ENCODE measurements at regions not wholly inside any gene's neighbourhood (a gene's known extent, or its start where the extent isn't known, plus 50 kb on each side); places are given as distances from the start of the nearest gene placed in this dataset.

DNA sequence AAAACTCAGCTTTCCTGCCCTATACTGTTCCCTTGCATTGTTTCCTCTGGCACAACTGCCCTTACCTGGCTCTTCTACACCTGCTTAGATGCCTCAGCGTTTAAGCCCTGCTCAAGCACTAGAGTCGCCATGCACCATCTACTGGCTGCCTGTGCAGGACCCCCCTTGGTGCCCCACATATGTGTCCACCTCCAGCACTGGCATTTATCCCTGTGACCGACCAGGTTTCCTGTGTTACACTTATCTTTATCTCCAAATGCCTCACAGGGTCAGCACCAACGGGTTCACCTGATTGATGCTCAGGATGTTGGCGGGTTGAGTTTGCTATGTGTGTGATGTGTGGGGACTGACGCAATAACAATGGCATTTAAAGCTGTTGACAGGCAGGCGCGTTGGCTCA is 177.5 kb downstream of the TMEM18 start:
- Mint-ChIP-seq H3K4me3 (ENCODE audit: unreplicated experiment) (no peak overlapping the region), H3K9me3 (ENCODE audit: unreplicated experiment) (no peaks in the 10 kb centered on the region)
- no peak for DNase-seq (ENCODE audit: low spot score)

DNA sequence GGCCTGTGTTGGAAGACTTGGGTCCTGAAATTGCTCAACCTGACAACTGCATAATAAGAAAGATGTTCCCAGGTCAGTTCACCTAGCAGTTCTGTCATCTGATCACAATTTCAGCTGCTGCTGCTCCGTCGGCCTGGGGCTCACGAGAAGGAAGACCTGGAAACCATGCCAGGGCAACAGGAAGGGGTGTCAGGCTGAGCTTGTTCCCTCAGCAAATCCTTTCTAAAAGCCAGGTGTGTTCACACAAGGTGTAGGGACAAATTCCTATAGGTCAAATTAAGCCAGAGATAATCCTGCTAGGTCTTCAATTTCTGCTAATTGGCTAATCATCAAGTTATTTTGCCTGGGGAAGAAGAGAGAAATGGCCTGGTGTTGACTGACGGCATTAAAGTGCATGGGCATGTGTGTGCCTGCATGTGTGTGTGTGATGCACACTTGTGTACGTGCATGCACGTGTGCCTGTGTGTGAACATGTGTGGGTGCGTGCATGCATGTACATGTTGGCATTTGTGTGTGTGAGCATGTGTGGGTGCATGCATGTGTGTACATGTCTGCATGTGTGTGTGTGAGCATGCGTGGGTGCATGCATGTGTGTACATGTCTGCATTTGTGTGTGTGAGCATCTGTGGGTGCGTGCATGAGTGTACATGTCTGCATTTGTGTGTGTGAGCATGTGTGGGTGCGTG is 178.6 kb downstream of the TMEM18 start:
- Mint-ChIP-seq H3K4me1 (ENCODE audit: unreplicated experiment) (peaks cover 12% of the 10 kb centered on the region), H3K27me3 (ENCODE audit: unreplicated experiment) (no peaks in the 10 kb centered on the region), H3K4me3 (ENCODE audit: unreplicated experiment) (no peak overlapping the region), H3K36me3 (ENCODE audit: low read depth, unreplicated experiment) (no peaks in the 10 kb centered on the region), H3K9me3 (ENCODE audit: unreplicated experiment) (no peaks in the 10 kb centered on the region), H3K27ac (ENCODE audit: unreplicated experiment) (no peak overlapping the region)
- no peak for TF ChIP-seq CTCF (IDR thresholded peaks at IDR 0.05; ENCODE audit: unreplicated experiment)
- no peak for DNase-seq (ENCODE audit: low spot score)

More for the DNA sequence above, 177.5 kb downstream of the TMEM18 start:
- Mint-ChIP-seq H3K27ac (ENCODE audit: unreplicated experiment) (no peak overlapping the region), H3K4me1 (ENCODE audit: unreplicated experiment) (peaks cover 12% of the 10 kb centered on the region), H3K36me3 (ENCODE audit: low read depth, unreplicated experiment) (no peaks in the 10 kb centered on the region), H3K27me3 (ENCODE audit: unreplicated experiment) (peaks cover 2% of the 10 kb centered on the region)
- TF ChIP-seq CTCF (IDR thresholded peaks at IDR 0.05; ENCODE audit: unreplicated experiment), result no peak

DNA sequence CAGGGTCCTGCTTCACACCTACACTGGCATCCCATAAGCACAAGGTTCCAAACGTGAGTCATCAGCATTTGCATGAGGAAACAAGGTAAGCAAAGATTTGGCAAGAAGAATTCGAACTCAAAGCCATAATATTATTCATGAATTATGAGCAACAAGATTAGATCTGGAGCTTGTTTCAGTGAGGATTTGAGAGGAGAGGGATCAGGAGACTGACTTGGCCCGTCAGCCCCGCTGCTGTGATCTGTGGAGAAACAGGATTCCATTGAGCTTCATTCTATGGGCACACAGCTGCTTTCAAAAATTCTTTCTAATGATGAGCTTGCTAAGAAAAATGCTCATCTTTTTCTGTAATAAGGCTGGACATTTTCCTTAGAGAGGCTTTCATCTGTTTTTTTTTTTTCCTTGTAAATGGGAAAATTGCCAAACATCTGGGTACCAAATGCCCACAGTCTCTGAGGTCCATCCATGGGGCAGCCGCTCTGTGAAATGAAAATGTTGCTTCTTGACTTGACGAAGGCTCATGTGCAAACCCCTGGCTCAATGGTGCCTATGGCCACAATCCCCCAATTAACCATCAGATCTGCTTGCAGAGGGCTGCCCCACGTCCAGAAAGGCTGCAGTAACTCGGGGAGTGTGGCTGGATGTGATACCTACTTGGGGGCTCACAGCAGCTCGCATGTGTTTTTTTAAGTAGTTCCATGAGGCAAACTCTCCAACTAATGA is 179.3 kb downstream of the TMEM18 start:
- Mint-ChIP-seq H3K4me1 (ENCODE audit: unreplicated experiment) (peaks cover 12% of the 10 kb centered on the region), H3K27me3 (ENCODE audit: unreplicated experiment) (no peaks in the 10 kb centered on the region), H3K36me3 (ENCODE audit: low read depth, unreplicated experiment) (no peaks in the 10 kb centered on the region), H3K27ac (ENCODE audit: unreplicated experiment) (no peak overlapping the region), H3K4me3 (ENCODE audit: unreplicated experiment) (no peak overlapping the region), H3K9me3 (ENCODE audit: unreplicated experiment) (no peaks in the 10 kb centered on the region)
- no peak for DNase-seq (ENCODE audit: low spot score)
- no peak for TF ChIP-seq CTCF (IDR thresholded peaks at IDR 0.05; ENCODE audit: unreplicated experiment)

GRCh38 chr2:496729-497128 is 180.5 kb downstream of the TMEM18 start:
- DNase-seq (ENCODE audit: low spot score), result no peak
- H3K4me1 Mint-ChIP-seq (ENCODE audit: unreplicated experiment), result peaks cover 12% of the 10 kb centered on the region
- no peaks in the 10 kb centered on the region for H3K36me3 Mint-ChIP-seq (ENCODE audit: low read depth, unreplicated experiment)
- no peak for TF ChIP-seq CTCF (IDR thresholded peaks at IDR 0.05; ENCODE audit: unreplicated experiment)
- no peaks in the 10 kb centered on the region for H3K9me3 Mint-ChIP-seq (ENCODE audit: unreplicated experiment)
- no peak overlapping the region for H3K4me3 Mint-ChIP-seq (ENCODE audit: unreplicated experiment)
- H3K27me3 Mint-ChIP-seq (ENCODE audit: unreplicated experiment), result no peaks in the 10 kb centered on the region
- H3K27ac Mint-ChIP-seq (ENCODE audit: unreplicated experiment), result no peak overlapping the region

DNA sequence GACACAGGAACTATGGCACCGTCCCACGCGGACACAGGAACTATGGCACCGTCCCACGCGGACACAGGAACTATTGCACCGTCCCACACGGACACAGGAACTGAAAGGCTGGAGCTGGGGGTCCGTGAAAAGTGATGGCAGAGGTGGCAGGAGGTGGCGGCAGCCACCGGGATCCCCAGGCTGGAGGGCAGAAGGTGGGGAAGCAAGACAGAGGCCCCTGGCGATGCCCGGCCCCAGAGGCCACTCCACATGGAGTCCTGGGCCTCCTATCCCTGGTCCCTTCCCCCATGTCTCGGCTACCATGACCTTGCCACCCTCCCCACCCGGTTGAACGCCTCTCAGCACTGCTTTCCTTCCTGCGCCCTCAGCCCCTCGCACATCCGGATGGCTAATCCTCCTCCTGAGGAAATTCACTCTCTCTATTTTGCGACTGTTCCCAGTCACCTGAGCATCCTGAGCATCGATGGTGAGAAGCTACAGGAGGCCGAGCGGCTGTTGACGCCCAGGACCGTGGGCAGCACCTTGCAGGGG is 181.4 kb downstream of the TMEM18 start:
- DNase-seq (ENCODE audit: low spot score), result no peak
- no peaks in the 10 kb centered on the region for H3K36me3 Mint-ChIP-seq (ENCODE audit: low read depth, unreplicated experiment)
- TF ChIP-seq CTCF (IDR thresholded peaks at IDR 0.05; ENCODE audit: unreplicated experiment), result no peak
- no peaks in the 10 kb centered on the region for H3K9me3 Mint-ChIP-seq (ENCODE audit: unreplicated experiment)
- peaks cover 12% of the 10 kb centered on the region for H3K4me1 Mint-ChIP-seq (ENCODE audit: unreplicated experiment)
- no peak overlapping the region for H3K4me3 Mint-ChIP-seq (ENCODE audit: unreplicated experiment)
- no peaks in the 10 kb centered on the region for H3K27me3 Mint-ChIP-seq (ENCODE audit: unreplicated experiment)
- H3K27ac Mint-ChIP-seq (ENCODE audit: unreplicated experiment), result no peak overlapping the region

All from endothelial cell (in vitro differentiated cells).